Right atrium auricular region (tissue), 2 donors: ENCODE measurements at regions not wholly inside any gene's neighbourhood (a gene's known extent, or its start where the extent isn't known, plus 50 kb on each side); places are given as distances from the start of the nearest gene placed in this dataset.

ENCODE experiments used
- DNase-seq: peaks from one replicate; pipeline ENCODE4 v3.0.0-alpha.2; 2019; ENCODE audit warnings: low spot score
- H3K27ac ChIP-seq, 2 donors: fragments of 200-600 bp; sonication (generic); 1 replicate in 1 of 2; 2 replicates in 1 of 2; pipeline ENCODE4 v1.5.1; 2016 to 2019
- H3K27me3 ChIP-seq, 2 donors: fragments of 200-600 bp; sonication (generic); one replicate each; pipeline versions ENCODE4 v1.5.1 to v1.6.0; 2017 to 2019
- H3K36me3 ChIP-seq: fragments of 200-600 bp; sonication (generic); one replicate; pipeline ENCODE4 v1.5.1; 2016
- H3K4me1 ChIP-seq, 2 donors: fragments of 200-600 bp; sonication (generic); one replicate each; pipeline versions ENCODE4 v1.5.1 to v1.6.0; 2017 to 2019
- H3K4me3 ChIP-seq, 2 donors: fragments of 200-600 bp; sonication (generic); 1 replicate in 1 of 2; 2 replicates in 1 of 2; pipeline ENCODE4 v1.5.1; 2017 to 2019; ENCODE audit warnings: mild to moderate bottlenecking in 1 of 2, moderate library complexity in 1 of 2
- H3K9me3 ChIP-seq, 2 donors: fragments of 200-600 bp; sonication (generic); one replicate each; pipeline ENCODE4 v1.5.1; 2019
- CTCF ChIP-seq, 2 donors: fragments of 200-600 bp; sonication (generic); IDR thresholded peaks; one replicate each; pipeline ENCODE4 v1.5.1; 2019; ENCODE audit warnings: antibody characterized with exemption in 2 of 2

GRCh38 chr12:94753036-94753679 is 102.8 kb upstream of the TMCC3 start:
- no peaks in the 10 kb centered on the region for H3K36me3 ChIP-seq
- DNase-seq: peak; percentile 66

DNA sequence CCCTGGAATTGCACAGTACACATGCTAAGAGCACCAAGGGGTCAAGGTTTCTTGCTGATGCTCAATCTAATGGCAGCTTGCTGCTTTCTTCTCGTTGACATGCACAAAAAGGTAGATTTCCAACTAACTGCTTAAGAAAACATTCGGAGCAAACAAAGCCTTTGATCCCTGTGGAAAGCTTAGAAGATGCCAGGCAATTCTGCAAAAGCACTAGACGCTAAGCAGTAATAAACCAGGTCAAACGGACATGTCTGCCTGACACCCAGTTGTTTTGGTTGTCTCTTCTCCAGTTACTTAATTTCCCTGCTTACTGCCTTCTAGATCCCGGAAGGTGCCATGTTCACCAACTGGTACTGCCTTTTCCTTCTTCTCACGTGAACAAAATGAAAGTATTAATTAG is 100.5 kb upstream of the TMCC3 start:
- Histone ChIP-seq H3K27ac (no peak overlapping the region), H3K27me3 (no peaks in the 10 kb centered on the region), H3K4me1 (no peaks in the 10 kb centered on the region), H3K4me3 (no peak overlapping the region), H3K9me3 (no peaks in the 10 kb centered on the region), H3K36me3 (no peaks in the 10 kb centered on the region)
- DNase-seq: no peak
- TF ChIP-seq CTCF (IDR thresholded peaks at IDR 0.05): no peak

More at GRCh38 chr12:94753036-94753679, 102.8 kb upstream of the TMCC3 start:
- no peak overlapping the region for H3K27ac ChIP-seq
- no peak for TF ChIP-seq CTCF (IDR thresholded peaks at IDR 0.05)
- H3K4me1 ChIP-seq: no peaks in the 10 kb centered on the region
- H3K9me3 ChIP-seq: no peaks in the 10 kb centered on the region
- no peak overlapping the region for H3K4me3 ChIP-seq
- H3K27me3 ChIP-seq: no peaks in the 10 kb centered on the region

DNA sequence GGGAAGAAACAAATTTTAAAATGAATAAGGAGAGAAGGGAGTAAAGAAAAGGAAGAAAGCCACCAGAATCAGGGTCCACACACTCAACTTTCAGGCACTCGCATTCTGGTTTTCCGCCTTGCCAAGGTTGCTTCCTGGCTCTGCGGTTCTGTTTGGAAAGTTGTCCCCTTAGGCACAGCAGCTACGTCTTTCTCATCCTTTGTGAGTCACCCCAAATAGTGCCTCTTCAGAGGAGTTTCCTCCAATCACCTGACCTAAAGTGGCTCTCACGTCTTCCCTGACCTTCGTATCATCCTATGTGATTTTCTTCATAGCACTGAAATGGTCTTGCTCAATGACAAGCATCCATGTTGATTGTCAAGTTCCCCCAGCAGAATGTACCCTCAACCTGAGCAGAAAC is 99.5 kb upstream of the TMCC3 start:
- H3K9me3 ChIP-seq: no peaks in the 10 kb centered on the region
- no peak for DNase-seq
- no peak overlapping the region for H3K27ac ChIP-seq
- no peaks in the 10 kb centered on the region for H3K4me1 ChIP-seq
- no peaks in the 10 kb centered on the region for H3K36me3 ChIP-seq
- no peak overlapping the region for H3K4me3 ChIP-seq
- H3K27me3 ChIP-seq: no peaks in the 10 kb centered on the region
- TF ChIP-seq CTCF (IDR thresholded peaks at IDR 0.05): no peak

- Histone ChIP-seq H3K4me3 (no peak overlapping the region), H3K4me1 (no peaks in the 10 kb centered on the region), H3K9me3 (no peaks in the 10 kb centered on the region), H3K27ac (no peak overlapping the region), H3K27me3 (no peaks in the 10 kb centered on the region), H3K36me3 (no peaks in the 10 kb centered on the region)
- no peak for TF ChIP-seq CTCF (IDR thresholded peaks at IDR 0.05)
- DNase-seq: no peak
These were observed 99.1 kb upstream of the TMCC3 start for GRCh38 chr12:94749455-94749854.

- Histone ChIP-seq H3K4me3 (no peak overlapping the region), H3K36me3 (no peaks in the 10 kb centered on the region), H3K4me1 (no peaks in the 10 kb centered on the region), H3K27ac (no peak overlapping the region), H3K9me3 (no peaks in the 10 kb centered on the region), H3K27me3 (no peaks in the 10 kb centered on the region)
- no peak for TF ChIP-seq CTCF (IDR thresholded peaks at IDR 0.05)
- no peak for DNase-seq
These were observed 98.5 kb upstream of the TMCC3 start for GRCh38 chr12:94748726-94749421.
